SK-N-SH (cell line): ENCODE measurements at regions not wholly inside any gene's neighbourhood (a gene's known extent, or its start where the extent isn't known, plus 50 kb on each side); places are given as distances from the start of the nearest gene placed in this dataset.

Source experiments
- CTCF ChIA-PET: fragments of 300-600, 350-600 bp; formaldehyde crosslinking; extraction: SDS; loops from one replicate; lab custom pipeline; 2021; lab: Yijun Ruan, JAX
- POLR2A ChIA-PET: fragments of 350-600 bp; sonication (Branson Sonifier 250); formaldehyde crosslinking; extraction: SDS; loops from one replicate; lab custom pipeline; 2020; ENCODE audit warnings: antibody characterized with exemption, inconsistent platforms; lab: Yijun Ruan, JAX
- DNase-seq: peaks from one replicate; pipeline ENCODE4 v3.0.0; 2012
- H2AFZ ChIP-seq: fragments of 200-600 bp; sonication (generic); 2 replicates; pipeline ENCODE4 v1.8.1; 2016; ENCODE audit warnings: antibody characterized with exemption, mild to moderate bottlenecking, low read depth
- H3F3A ChIP-seq: fragments of 200-600 bp; sonication (generic); replicated peaks from 2 replicates; pipeline ENCODE3; 2016; ENCODE audit warnings: antibody characterized with exemption, mild to moderate bottlenecking; ENCODE audit not compliant: insufficient read depth
- H3K27ac ChIP-seq, 2 experiments: fragments of 200-500 bp in 1 of 2; fragments of 200-600 bp in 1 of 2; sonication (Bioruptor generic) in 1 of 2; sonication (generic), shearing (Covaris generic) in 1 of 2; 2 replicates each; pipeline versions ENCODE4 v1.5.1 to v1.6.1; 2014 to 2016; ENCODE audit warnings: low read depth in 2 of 2, inconsistent platforms in 1 of 2, low read length in 1 of 2, mild to moderate bottlenecking in 1 of 2, mixed read lengths in 1 of 2
- H3K27me3 ChIP-seq: fragments of 200-600 bp; sonication (generic), shearing (Covaris generic); 2 replicates; pipeline ENCODE4 v1.6.1; 2016; ENCODE audit warnings: mixed run types; ENCODE audit not compliant: insufficient read depth
- H3K36me3 ChIP-seq, 2 experiments: fragments of 200-500 bp in 1 of 2; fragments of 200-600 bp in 1 of 2; sonication (Bioruptor generic) in 1 of 2; sonication (generic) in 1 of 2; replicated peaks in 1 of 2; 2 replicates each; pipeline versions ENCODE3 to v1.5.1; 2014 to 2016; ENCODE audit warnings: low read length in 1 of 2, mild to moderate bottlenecking in 1 of 2; ENCODE audit not compliant: insufficient read depth in 2 of 2, control insufficient read depth in 1 of 2
- H3K4me1 ChIP-seq, 2 experiments: fragments of 200-500 bp in 1 of 2; fragments of 200-600 bp in 1 of 2; sonication (Bioruptor generic) in 1 of 2; sonication (generic), shearing (Covaris generic) in 1 of 2; 2 replicates each; pipeline versions ENCODE4 v1.5.1 to v1.6.1; 2014 to 2016; ENCODE audit warnings: low read depth in 1 of 2, low read length in 1 of 2, mixed run types in 1 of 2; ENCODE audit not compliant: insufficient read depth in 2 of 2, control insufficient read depth in 1 of 2
- H3K4me2 ChIP-seq: fragments of 200-600 bp; sonication (generic), shearing (Covaris generic); 2 replicates; pipeline ENCODE4 v1.6.1; 2017; ENCODE audit warnings: mixed run types
- H3K4me3 ChIP-seq, 2 experiments: fragments of 200-500 bp in 1 of 2; fragments of 200-600 bp in 1 of 2; sonication (Bioruptor generic) in 1 of 2; sonication (generic), shearing (Covaris generic) in 1 of 2; 2 replicates each; pipeline versions ENCODE4 v1.5.1 to v1.8.1; 2014 to 2016; ENCODE audit warnings: low read depth in 2 of 2, inconsistent platforms in 1 of 2, low read length in 1 of 2, mild to moderate bottlenecking in 1 of 2, mixed read lengths in 1 of 2, moderate library complexity in 1 of 2
- H3K79me2 ChIP-seq: fragments of 200-600 bp; sonication (generic); 2 replicates; pipeline ENCODE4 v1.8.1; 2017; ENCODE audit warnings: mild to moderate bottlenecking; ENCODE audit not compliant: insufficient read depth
- H3K9ac ChIP-seq: fragments of 200-600 bp; sonication (generic); 2 replicates; pipeline ENCODE4 v1.6.1; 2017; ENCODE audit warnings: mixed run types
- H3K9me2 ChIP-seq: fragments of 200-600 bp; sonication (generic); 2 replicates; pipeline ENCODE4 v1.6.1; 2017; ENCODE audit warnings: mixed run types
- H3K9me3 ChIP-seq: fragments of 200-600 bp; sonication (generic); 2 replicates; pipeline ENCODE4 v1.6.1; 2017; ENCODE audit warnings: mixed run types, mild to moderate bottlenecking, moderate library complexity
- H4K20me1 ChIP-seq: fragments of 200-600 bp; sonication (generic); 2 replicates; pipeline ENCODE4 v1.6.1; 2017; ENCODE audit warnings: mild to moderate bottlenecking, mixed run types; ENCODE audit not compliant: insufficient read depth
- CHD2 ChIP-seq: fragments of 150-350 bp; IDR thresholded peaks from 2 replicates; pipeline ENCODE4 v1.6.1; 2018; ENCODE audit warnings: low read length; ENCODE audit not compliant: partially characterized antibody
- EP300 ChIP-seq, 2 experiments: IDR thresholded peaks; 2 replicates each; pipeline versions ENCODE4 v1.4.0 to v1.6.1; 2012; ENCODE audit warnings: borderline replicate concordance in 1 of 2, low read depth in 1 of 2, low read length in 1 of 2
- FOSL2 ChIP-seq: IDR thresholded peaks from 2 replicates; pipeline ENCODE4 v1.4.0; 2012; ENCODE audit warnings: low read depth, mild to moderate bottlenecking, moderate library complexity, borderline replicate concordance
- FOXJ3 ChIP-seq: sonication (generic); formaldehyde crosslinking; IDR thresholded peaks from 2 replicates; pipeline ENCODE4 v1.5.1; 2020; ENCODE audit warnings: mild to moderate bottlenecking, missing genetic modification reagents
- GABPA ChIP-seq: IDR thresholded peaks from 2 replicates; pipeline ENCODE4 v1.4.0; 2012; ENCODE audit warnings: low read depth, mild to moderate bottlenecking
- GATA2 ChIP-seq: sonication (generic); formaldehyde crosslinking; IDR thresholded peaks from 2 replicates; pipeline ENCODE4 v1.5.0; 2020; ENCODE audit warnings: mild to moderate bottlenecking, missing genetic modification reagents
- JUND ChIP-seq: IDR thresholded peaks from 2 replicates; pipeline ENCODE4 v1.4.0; 2012
- NFIC ChIP-seq: IDR thresholded peaks from 2 replicates; pipeline ENCODE4 v1.4.0; 2012; ENCODE audit warnings: borderline replicate concordance
- NRF1 ChIP-seq: IDR thresholded peaks from 2 replicates; pipeline ENCODE4 v1.6.1; 2012; ENCODE audit warnings: low read depth, mild to moderate bottlenecking, low read length
- PBX3 ChIP-seq: IDR thresholded peaks from 2 replicates; pipeline ENCODE4; 2012
- POLR2AphosphoS5 ChIP-seq: IDR thresholded peaks from 2 replicates; pipeline ENCODE4 v1.6.1; 2012; ENCODE audit warnings: low read depth, low read length
- REST ChIP-seq: IDR thresholded peaks from 2 replicates; pipeline ENCODE4 v1.6.1; 2012; ENCODE audit warnings: mild to moderate bottlenecking, low read depth, low read length, moderate library complexity
- RFX5 ChIP-seq: IDR thresholded peaks from 2 replicates; pipeline ENCODE4 v1.6.1; 2012; ENCODE audit warnings: mild to moderate bottlenecking, improper control_type of control experiment, low read length
- RXRA ChIP-seq: IDR thresholded peaks from 2 replicates; pipeline ENCODE4 v1.4.0; 2012; ENCODE audit warnings: low read depth, mild to moderate bottlenecking, borderline replicate concordance
- TAF1 ChIP-seq: IDR thresholded peaks from 2 replicates; pipeline ENCODE4 v1.6.1; 2012; ENCODE audit warnings: low read depth, mild to moderate bottlenecking, low read length, moderate library complexity, borderline replicate concordance
- TCF12 ChIP-seq: IDR thresholded peaks from 2 replicates; pipeline ENCODE4 v1.4.0; 2012
- WGBS: methylation state at CpG from one replicate; pipeline ENCODE4 v1.1.6; 2017; ENCODE audit warnings: low lambda C conversion rate; 5-methylcytosine and 5-hydroxymethylcytosine counted together
- TF ChIP-seq, protein P1 (sequence below): IDR thresholded peaks from 2 replicates; pipeline ENCODE4 v1.4.0; 2012; ENCODE audit warnings: low read depth, borderline replicate concordance

GRCh38 chr7:10455936-10456335 is 517.7 kb upstream of the PHF14 start:
- H3K9me2 ChIP-seq: no peaks in the 10 kb centered on the region
- no peak overlapping the region for H2AFZ ChIP-seq
- no peaks in the 10 kb centered on the region for H4K20me1 ChIP-seq
- TF ChIP-seq RXRA: no peak
- no peak for TF ChIP-seq CHD2
- no peak for TF ChIP-seq FOSL2
- TF ChIP-seq, protein P1, sequence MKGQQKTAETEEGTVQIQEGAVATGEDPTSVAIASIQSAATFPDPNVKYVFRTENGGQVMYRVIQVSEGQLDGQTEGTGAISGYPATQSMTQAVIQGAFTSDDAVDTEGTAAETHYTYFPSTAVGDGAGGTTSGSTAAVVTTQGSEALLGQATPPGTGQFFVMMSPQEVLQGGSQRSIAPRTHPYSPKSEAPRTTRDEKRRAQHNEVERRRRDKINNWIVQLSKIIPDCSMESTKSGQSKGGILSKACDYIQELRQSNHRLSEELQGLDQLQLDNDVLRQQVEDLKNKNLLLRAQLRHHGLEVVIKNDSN: no peak
- no peak for TF ChIP-seq POLR2AphosphoS5
- TF ChIP-seq TCF12: no peak
- no peak for TF ChIP-seq NFIC
- TF ChIP-seq GATA2 (CRISPR knock-in tag): no peak
- TF ChIP-seq NRF1: no peak
- DNase-seq: no peak
- POLR2A ChIA-PET: no interaction called here
- no peak overlapping the region for H3K27ac ChIP-seq
- no peaks in the 10 kb centered on the region for H3K36me3 ChIP-seq
- no peaks in the 10 kb centered on the region for H3K27me3 ChIP-seq
- H3F3A ChIP-seq: no peaks in the 10 kb centered on the region
- H3K9me3 ChIP-seq: peaks cover 29% of the 10 kb centered on the region; the same call in 1 of the 2 replicates
- H3K4me3 ChIP-seq: no peak overlapping the region
- H3K9ac ChIP-seq: no peak overlapping the region
- no peaks in the 10 kb centered on the region for H3K79me2 ChIP-seq
- no peak overlapping the region for H3K4me2 ChIP-seq
- H3K4me1 ChIP-seq: no peaks in the 10 kb centered on the region
- CTCF ChIA-PET: no interaction called here

GRCh38 chr7:10460474-10460873 is 513.2 kb upstream of the PHF14 start:
- CTCF ChIA-PET: interaction anchor here (1.2 kb wide), 1 partner anchor 17 kb away, joined by 3 read pairs; no protein-coding TSS in a partner anchor
- Histone ChIP-seq H3K79me2 (no peaks in the 10 kb centered on the region), H3K27me3 (no peaks in the 10 kb centered on the region), H3F3A (no peaks in the 10 kb centered on the region), H3K9me3 (peaks cover 26% of the 10 kb centered on the region; the same call in 1 of the 2 replicates), H3K9me2 (no peaks in the 10 kb centered on the region), H3K4me2 (no peak overlapping the region), H4K20me1 (no peaks in the 10 kb centered on the region), H2AFZ (no peak overlapping the region), H3K9ac (no peak overlapping the region), H3K4me1 (no peaks in the 10 kb centered on the region), H3K36me3 (no peaks in the 10 kb centered on the region), H3K27ac (no peak overlapping the region), H3K4me3 (no peak overlapping the region)
- POLR2A ChIA-PET: no interaction called here
- 23% methylated on average over 2 of the region's 2 CpGs for WGBS
- no peak for TF ChIP-seq JUND
- no peak for TF ChIP-seq FOSL2
- TF ChIP-seq RFX5: no peak
- TF ChIP-seq EP300 (IDR thresholded peaks at IDR 0.05; ENCODE audit: borderline replicate concordance in 1 of 2, low read depth in 1 of 2, low read length in 1 of 2): no peak
- no peak for TF ChIP-seq RXRA
- TF ChIP-seq CHD2: no peak
- TF ChIP-seq FOXJ3: no peak
- TF ChIP-seq REST: no peak
- no peak for TF ChIP-seq PBX3
- TF ChIP-seq TAF1: no peak
- no peak for TF ChIP-seq GABPA
- no peak for DNase-seq
